Astrocyte of the hippocampus (primary cell): ENCODE measurements at regions not wholly inside any gene's neighbourhood (a gene's known extent, or its start where the extent isn't known, plus 50 kb on each side); places are given as distances from the start of the nearest gene placed in this dataset.
A peak's percentile ranks its signal among the peaks of the same experiment; 100 is the strongest.

Experiments
- DNase-seq: peaks from one replicate; pipeline ENCODE4 v3.0.0; 2011; ENCODE audit warnings: low read depth, low spot score

- no peak for DNase-seq
These were observed 51.0 kb upstream of the SPINK5 start for GRCh38 chr5:148012801-148013200.

DNA sequence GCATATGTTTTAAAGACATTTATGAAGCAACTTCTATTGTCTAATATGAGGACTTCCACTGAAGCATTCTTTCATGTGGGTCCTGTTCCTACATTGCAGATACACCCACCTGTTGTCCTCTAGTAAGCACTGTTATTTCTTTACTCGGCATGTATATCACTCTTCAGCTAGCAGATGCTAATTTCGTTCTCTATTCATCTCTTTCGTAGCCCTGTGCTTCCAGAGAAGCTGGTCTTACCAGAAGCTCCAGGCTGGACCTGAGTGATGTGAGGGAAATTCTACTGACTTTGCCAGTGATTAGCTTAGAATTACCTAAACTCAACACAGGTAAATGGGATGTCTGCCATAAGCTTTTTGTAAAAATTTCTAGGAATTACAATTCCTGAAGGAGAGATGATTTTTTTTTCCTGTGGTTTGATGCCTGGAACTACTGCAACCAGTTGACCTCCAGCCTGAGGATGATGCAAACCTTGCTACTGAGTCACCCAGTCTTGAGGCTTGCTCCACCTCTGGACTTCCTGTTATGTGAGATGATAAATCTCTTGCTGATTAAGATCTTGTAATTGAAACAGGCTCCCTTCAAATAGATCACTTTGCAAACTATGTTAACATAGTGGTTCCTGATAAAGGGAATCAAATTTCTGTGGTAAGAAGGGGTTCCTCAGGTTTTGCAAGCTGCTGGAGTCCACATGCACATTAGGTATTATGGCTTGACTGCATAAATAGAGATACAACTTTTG is 52.2 kb upstream of the SPINK5 start:
- DNase-seq = peak; percentile 36

DNA sequence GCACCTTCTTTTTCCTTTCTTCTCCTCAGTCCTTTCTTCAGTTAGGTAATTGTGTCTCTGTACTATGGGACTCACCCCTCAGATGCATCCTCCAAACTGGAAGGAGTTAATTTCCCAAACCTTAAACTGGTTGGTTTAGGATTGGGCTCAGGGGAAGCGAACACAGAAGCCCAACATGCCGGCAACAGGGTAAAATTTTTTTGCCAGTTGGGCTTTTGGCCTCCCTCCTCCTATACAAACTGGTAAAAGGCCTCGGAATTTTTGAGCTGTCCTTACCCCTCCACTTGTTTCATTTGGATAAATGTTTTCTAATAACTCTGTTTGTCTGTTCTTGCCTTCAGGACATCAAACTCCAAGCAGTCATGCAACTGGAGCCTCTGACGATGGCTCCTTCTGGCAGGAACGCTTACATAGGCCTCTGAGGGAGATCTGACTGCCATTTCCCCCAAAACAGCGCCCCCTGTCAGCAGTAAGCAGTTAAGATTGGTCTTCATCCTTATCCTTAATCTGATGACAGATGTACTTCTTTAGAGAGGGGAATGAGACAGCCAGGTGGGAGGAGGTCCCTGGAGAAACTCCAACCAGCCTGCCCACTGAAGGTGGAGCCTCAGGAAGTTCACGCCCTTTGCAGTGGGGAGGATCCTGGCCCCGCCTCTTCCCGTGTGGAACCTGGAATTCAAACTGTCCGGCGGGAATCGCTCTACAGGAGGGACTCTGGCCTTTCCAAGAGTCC is 57.8 kb upstream of the SPINK5 start:
- DNase-seq = no peak

DNA sequence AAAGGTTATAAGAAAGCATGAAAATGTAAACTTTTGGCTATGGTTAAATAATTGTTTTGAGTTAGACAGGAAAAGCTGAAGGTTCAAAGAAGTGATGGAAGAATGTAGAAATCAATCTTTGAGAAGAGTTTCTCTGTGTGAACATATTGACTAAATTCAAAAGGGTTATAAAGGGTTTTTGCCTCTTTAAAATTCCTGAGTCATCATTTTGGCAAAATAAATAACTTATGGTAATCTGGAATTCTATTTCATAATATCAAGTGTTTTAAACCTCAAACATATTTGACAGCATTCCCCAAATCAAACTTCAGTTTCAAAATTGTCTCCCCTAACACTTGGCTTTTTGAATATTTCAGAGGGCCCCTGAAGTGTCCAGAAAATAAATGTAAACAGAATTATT is 60.6 kb upstream of the SPINK5 start:
- no peak for DNase-seq

GRCh38 chr5:148002451-148002850 is 61.3 kb upstream of the SPINK5 start:
- DNase-seq = no peak

DNA sequence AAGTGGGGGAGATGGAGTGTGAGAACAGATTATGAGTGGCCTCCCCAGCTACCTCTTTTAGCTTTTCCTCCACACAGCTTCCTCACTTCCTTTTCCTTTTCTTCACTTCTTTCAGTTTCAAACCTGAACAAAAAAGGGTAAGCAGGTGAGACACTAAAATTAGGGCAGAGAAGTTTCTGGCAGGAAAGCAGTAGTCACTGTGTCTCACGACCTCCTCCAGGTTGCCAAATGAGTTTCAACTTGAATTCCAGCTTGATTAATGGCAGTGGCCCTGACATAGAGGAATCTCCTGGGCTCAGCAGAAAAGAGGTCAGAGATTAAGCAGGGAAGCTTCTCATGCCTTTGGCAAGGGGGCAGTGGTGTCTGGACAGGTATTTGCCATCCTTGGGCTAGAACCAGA is 63.7 kb upstream of the SPINK5 start:
- no peak for DNase-seq

DNA sequence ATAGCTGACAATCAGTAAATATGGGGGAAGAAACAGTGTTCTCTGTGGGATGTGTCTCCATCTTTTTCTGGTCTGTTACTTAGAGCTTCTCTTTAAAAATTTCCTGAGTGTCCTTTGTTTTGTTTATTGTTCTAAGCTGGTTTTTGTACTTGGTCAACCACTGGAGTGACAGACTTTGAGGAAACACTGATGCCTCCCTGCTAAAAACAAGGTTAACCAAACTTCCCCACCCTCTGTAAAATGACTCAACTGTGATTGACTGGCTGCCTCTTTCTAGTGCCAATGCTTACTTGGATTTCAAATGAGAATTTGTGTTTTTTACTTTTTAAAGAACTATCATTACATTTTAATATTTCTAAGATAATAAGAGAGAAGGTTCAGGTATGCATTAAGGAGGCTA is 65.1 kb upstream of the SPINK5 start:
- no peak for DNase-seq

DNA sequence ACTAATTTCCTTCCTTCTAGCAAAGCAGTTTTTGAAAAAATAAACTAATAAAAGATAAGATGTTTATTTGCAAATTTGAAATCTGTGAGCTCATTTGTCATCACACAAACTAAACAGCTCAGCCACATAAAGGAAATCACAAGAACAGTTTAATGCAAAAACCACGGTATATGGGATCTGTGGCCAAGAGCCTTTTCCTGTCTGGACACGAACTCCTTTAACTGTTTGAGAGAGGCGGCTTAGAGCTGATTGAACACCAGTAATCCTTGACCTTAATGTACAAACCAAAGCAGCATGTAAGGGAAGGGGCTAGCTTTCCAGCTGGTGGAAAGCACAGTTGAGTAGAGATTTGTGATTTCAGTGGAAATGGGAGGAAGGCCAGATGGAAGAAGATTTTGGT is 66.3 kb upstream of the SPINK5 start:
- DNase-seq = no peak

DNA sequence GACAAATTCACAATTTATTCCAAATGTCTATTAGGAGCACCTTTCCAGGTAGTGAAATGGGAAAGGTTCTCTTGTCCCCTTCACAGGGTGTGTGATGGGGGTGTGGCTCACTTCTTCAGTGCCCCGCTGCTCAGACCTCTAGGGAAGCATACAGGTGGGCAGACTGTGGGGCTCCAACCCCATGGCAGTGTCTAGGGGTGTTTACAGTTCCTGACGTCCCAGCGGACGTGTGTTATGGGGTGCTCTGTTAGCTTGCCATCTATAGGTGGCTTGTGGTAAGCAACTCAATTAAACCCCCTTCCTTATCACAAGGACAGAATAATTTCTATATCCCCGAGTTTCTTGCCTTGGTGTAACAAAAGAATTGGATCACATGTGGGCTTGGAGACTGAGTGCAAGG is 67.4 kb upstream of the SPINK5 start:
- no peak for DNase-seq

- DNase-seq = no peak
These were observed 67.9 kb upstream of the SPINK5 start for GRCh38 chr5:147995846-147996245.

- no peak for DNase-seq
These were observed 73.8 kb upstream of the SPINK5 start for GRCh38 chr5:147989994-147990393.

GRCh38 chr5:147989239-147989638 is 74.5 kb upstream of the SPINK5 start:
- no peak for DNase-seq

DNA sequence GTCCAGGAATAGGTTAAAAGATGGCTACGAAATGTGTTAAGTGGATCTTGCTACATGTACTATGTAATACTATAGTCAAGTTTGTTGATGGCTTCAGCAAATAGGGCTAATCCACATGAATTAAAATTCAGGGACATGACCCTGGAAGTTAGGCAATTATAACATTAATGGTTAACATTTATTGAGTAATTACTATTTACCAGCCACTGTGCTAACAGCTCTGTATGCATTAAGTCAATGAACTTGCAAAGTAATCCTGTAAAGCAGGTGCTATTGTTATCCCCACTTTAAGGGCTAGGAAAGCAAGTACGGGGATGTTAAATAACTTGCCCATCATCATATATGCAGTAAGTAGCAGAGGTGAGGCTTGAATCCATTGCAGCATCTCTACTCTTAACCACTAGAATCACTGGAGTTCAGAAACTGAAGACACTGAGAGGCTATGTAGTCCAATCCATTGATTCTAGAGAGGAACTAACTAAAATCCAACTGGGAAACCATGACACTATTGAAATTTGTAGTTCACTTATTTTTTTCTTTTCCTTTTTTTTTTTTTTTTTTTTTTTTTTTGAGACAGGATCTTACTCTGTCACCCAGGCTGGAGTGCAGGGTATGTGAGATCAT is 77.5 kb upstream of the SPINK5 start:
- no peak for DNase-seq

DNA sequence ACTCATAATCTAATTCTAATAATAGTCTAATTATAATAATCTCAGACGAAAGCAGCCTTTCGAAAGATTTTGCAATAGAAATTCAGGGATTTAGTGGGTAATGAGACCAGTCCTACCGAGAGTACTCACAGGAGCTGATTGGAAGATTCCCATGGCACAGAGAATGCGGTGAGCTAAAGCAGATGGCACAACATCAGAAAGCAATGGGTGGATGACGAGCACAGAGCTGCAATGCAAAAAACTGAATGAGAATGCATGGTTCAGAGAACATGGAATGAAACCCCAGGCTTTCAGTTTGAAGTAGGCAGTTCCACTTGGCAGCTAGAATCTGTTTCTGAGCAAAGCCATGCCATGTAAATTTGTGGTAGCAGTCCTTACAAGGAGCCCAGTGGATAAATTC is 78.2 kb upstream of the SPINK5 start:
- DNase-seq = no peak

DNA sequence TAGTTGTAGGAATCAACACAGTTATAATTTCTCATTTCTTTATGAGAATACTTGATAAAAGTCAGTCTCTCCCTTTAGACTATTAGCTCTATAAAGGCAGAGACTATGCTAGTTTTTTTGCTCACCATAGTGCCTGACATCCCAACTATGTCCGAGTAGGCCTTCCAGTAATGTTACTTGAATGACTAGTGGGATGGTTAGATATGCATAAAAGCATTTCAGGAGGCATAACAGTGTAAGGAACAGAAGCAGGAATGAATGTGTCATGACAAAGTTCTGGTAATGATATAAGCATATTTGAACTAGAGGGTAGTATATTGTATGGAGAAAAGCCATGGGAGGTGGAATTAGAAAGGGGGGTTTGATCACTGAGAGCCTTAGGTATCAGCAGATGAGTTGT is 77.4 kb upstream of the C5orf46 start:
- DNase-seq = no peak

GRCh38 chr5:147981074-147981473 is 74.7 kb upstream of the C5orf46 start:
- DNase-seq = no peak

DNA sequence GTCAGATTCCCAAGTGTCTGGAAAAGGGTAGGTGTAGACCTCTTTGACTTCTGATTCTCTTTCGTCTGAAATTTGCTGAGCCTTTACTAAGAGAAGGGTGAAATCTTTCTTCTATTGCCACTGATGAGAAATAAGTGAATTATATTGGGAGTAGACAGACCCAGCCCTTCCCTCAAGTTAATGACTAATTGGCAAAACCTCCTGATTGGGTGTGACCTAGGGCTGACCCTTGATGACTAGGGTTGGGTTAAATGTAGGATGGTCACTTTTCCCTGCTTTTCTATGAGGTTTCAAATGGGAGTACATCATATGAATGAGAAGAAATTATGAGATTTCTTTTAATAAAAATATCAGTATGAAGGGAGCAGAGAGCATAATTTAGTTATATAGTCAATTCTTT is 73.4 kb upstream of the C5orf46 start:
- no peak for DNase-seq

- no peak for DNase-seq
These were observed 65.9 kb upstream of the C5orf46 start for GRCh38 chr5:147972076-147972840.

- no peak for DNase-seq
These were observed 65.1 kb upstream of the C5orf46 start for GRCh38 chr5:147971472-147971871.

DNA sequence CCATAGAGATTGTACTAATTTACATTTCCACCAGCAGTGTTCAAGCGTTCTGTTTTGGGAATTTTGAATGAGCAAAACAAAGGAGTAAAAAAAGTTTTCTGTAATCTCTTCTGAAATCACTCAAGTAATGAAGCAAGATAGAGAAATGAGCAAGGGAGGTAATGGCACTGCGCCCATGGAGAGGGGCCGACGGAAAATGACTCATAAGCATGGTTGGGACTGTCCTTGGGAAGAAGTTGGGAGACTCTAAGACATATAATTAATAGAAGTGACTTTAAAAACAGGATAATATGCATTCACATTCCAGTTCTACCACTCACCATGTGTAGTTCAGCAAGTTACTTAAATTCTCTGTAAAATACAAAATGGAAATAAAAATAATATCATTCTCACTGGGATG is 62.5 kb upstream of the C5orf46 start:
- DNase-seq = peak; percentile 20

DNA sequence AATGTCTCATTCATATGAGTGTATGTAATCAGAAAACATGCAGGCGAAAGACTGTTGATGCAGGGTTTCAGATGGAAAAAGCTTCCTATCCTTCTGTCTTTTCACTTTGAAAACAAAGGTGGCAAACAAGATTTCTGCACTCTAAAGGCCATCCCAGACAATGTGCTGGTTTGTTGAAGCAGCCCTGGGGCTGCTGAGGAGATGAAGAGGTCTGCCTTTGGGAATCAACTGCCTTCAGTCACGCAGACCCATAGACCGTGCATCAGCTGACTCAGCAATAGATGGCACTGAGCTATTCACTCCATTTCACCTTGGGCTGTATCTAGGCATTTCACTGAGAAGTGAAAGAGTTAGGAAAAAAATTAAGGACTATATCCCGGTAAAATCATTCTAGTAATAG is 60.5 kb upstream of the C5orf46 start:
- no peak for DNase-seq

DNA sequence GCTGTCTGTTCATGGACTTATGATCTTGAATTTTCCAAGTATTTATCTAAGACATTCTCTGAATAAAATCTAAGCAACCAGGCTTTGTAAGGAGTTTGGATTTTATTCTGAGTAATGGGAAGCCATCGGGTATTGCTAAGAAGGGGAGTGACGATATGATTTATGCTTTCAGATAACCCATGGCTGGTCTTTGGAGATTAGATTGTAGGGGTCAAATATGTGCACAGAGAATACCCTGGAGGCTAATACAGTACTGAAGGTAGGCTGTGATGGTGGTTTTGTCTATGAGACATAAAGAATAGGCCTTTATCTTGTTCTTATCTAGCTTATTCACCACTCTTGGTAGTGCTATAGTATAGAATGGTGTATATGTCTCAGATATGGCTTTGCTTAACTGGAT is 60.0 kb upstream of the C5orf46 start:
- DNase-seq = no peak
